CD14-positive monocyte (primary cell): ENCODE measurements at regions not wholly inside any gene's neighbourhood (a gene's known extent, or its start where the extent isn't known, plus 50 kb on each side); places are given as distances from the start of the nearest gene placed in this dataset.
"Not testable (repeated sequence)": the region's sequence is repeated elsewhere in the genome, so short reads cannot be mapped to it uniquely, and the experiment has no call there.

Experiments
- DNase-seq, 3 donors: peaks; one replicate each; pipeline ENCODE4 v3.0.0-alpha.2; 2011 to 2022
- H2AFZ ChIP-seq: 2 replicates; pipeline ENCODE4 v1.6.0; 2012; ENCODE audit warnings: mild to moderate bottlenecking, low read depth, low read length, inconsistent platforms; ENCODE audit not compliant: insufficient read depth, poor library complexity, severe bottlenecking
- H3K27ac ChIP-seq, 2 donors: 1 replicate in 1 of 2; 2 replicates in 1 of 2; pipeline ENCODE4 v1.5.1; 2012 to 2013; ENCODE audit warnings: low read length in 2 of 2, control low read depth in 1 of 2, inconsistent platforms in 1 of 2, low read depth in 1 of 2, mild to moderate bottlenecking in 1 of 2
- H3K27me3 ChIP-seq, 2 donors: one replicate each; pipeline versions ENCODE4 v1.6.0 to v1.6.1; 2011 to 2013; ENCODE audit warnings: low read length in 2 of 2; ENCODE audit not compliant: control insufficient read depth in 2 of 2, insufficient read depth in 2 of 2
- H3K36me3 ChIP-seq, 2 donors: replicated peaks in 1 of 2; 1 replicate in 1 of 2; 2 replicates in 1 of 2; pipeline versions ENCODE4 v1.5.1 to v1.6.1; 2012 to 2013; ENCODE audit warnings: low read length in 2 of 2, control low read depth in 1 of 2, inconsistent platforms in 1 of 2, mild to moderate bottlenecking in 1 of 2; ENCODE audit not compliant: insufficient read depth in 2 of 2, control insufficient read depth in 1 of 2
- H3K4me1 ChIP-seq, 2 donors: 1 replicate in 1 of 2; 2 replicates in 1 of 2; pipeline versions ENCODE4 v1.5.1 to v1.6.1; 2012 to 2013; ENCODE audit warnings: low read length in 2 of 2, control low read depth in 1 of 2, inconsistent platforms in 1 of 2, mild to moderate bottlenecking in 1 of 2, moderate library complexity in 1 of 2; ENCODE audit not compliant: insufficient read depth in 2 of 2, control insufficient read depth in 1 of 2
- H3K4me2 ChIP-seq: replicated peaks from 2 replicates; pipeline ENCODE3; 2012; ENCODE audit warnings: low read length, moderate library complexity, mild to moderate bottlenecking; ENCODE audit not compliant: poor library complexity, severe bottlenecking; ENCODE audit errors: extremely low read depth
- H3K4me3 ChIP-seq, 3 experiments: fragments of 200-600 bp in 1 of 3; sonication (generic) in 1 of 3; replicated peaks in 1 of 3; 1 replicate in 2 of 3; 2 replicates in 1 of 3; pipeline ENCODE4 v1.5.1; 2011 to 2013; ENCODE audit warnings: low read length in 3 of 3, mild to moderate bottlenecking in 3 of 3, control low read depth in 2 of 3, low read depth in 2 of 3, inconsistent platforms in 1 of 3, moderate library complexity in 1 of 3
- H3K79me2 ChIP-seq: 2 replicates; pipeline ENCODE4 v1.6.0; 2012; ENCODE audit warnings: mild to moderate bottlenecking, control low read depth, inconsistent platforms, low read length, moderate library complexity; ENCODE audit not compliant: insufficient read depth
- H3K9ac ChIP-seq: 2 replicates; pipeline ENCODE4 v1.6.0; 2017; ENCODE audit warnings: low read length, mild to moderate bottlenecking; ENCODE audit not compliant: insufficient read depth, poor library complexity, severe bottlenecking
- H3K9me3 ChIP-seq, 2 donors: replicated peaks in 1 of 2; 1 replicate in 1 of 2; 2 replicates in 1 of 2; pipeline versions ENCODE4 v1.5.1 to v1.6.1; 2012 to 2013; ENCODE audit warnings: low read length in 2 of 2, control low read depth in 1 of 2; ENCODE audit not compliant: control insufficient read depth in 1 of 2, insufficient read depth in 1 of 2
- H4K20me1 ChIP-seq: 2 replicates; pipeline ENCODE4 v1.6.0; 2012; ENCODE audit warnings: mild to moderate bottlenecking, low read length, control low read depth, moderate library complexity; ENCODE audit not compliant: insufficient read depth
- H3K27ac Mint-ChIP-seq, 7 donors: one replicate each; pipeline ENCODE4 v1.8.0; 2020; ENCODE audit warnings: mild to moderate bottlenecking in 7 of 7, mixed read lengths in 7 of 7, moderate library complexity in 6 of 7, inconsistent platforms in 2 of 7
- H3K27me3 Mint-ChIP-seq, 3 donors: one replicate each; pipeline ENCODE4 v1.8.0; 2021 to 2022; ENCODE audit warnings: low read depth in 3 of 3, mild to moderate bottlenecking in 3 of 3, mixed read lengths in 3 of 3, moderate library complexity in 3 of 3, inconsistent platforms in 1 of 3
- H3K36me3 Mint-ChIP-seq, 2 donors: one replicate each; pipeline ENCODE4 v1.8.0; 2020; ENCODE audit warnings: mixed read lengths in 2 of 2, inconsistent platforms in 1 of 2, mild to moderate bottlenecking in 1 of 2
- H3K4me1 Mint-ChIP-seq: one replicate; pipeline ENCODE4 v1.8.0; 2020; ENCODE audit warnings: mild to moderate bottlenecking, mixed read lengths
- H3K4me3 Mint-ChIP-seq, 2 donors: one replicate each; pipeline ENCODE4 v1.8.0; 2020; ENCODE audit warnings: mild to moderate bottlenecking in 2 of 2, mixed read lengths in 2 of 2, moderate library complexity in 1 of 2
- H3K9me3 Mint-ChIP-seq, 7 donors: one replicate each; pipeline ENCODE4 v1.8.0; 2020 to 2022; ENCODE audit warnings: mixed read lengths in 7 of 7, mild to moderate bottlenecking in 6 of 7, moderate library complexity in 6 of 7, inconsistent platforms in 2 of 7
- CTCF ChIP-seq: fragments of 200-600 bp; IDR thresholded peaks from one replicate; pipeline ENCODE4 v1.8.0; 2022; ENCODE audit warnings: antibody characterized with exemption, mild to moderate bottlenecking
- WGBS: methylation state at CpG from one replicate; pipeline ENCODE4 v1.1.5; 2013; ENCODE audit warnings: missing lambda C conversion rate; ENCODE audit not compliant: insufficient coverage; 5-methylcytosine and 5-hydroxymethylcytosine counted together
- intact Hi-C, 2 donors: fragments of 100-400 bp; cut with micrococcal nuclease; formaldehyde crosslinking; loops; one replicate each; pipeline versions ENCODE4 v1.15.0 to v1.15.1; 2023

- H3K27me3 Mint-ChIP-seq: peaks cover 0 to 3% (median 2%) of the 10 kb centered on the region in 3 donors
- H2AFZ ChIP-seq: no peak overlapping the region
- no peaks in the 10 kb centered on the region for H3K36me3 ChIP-seq
- no peak overlapping the region for H3K4me3 ChIP-seq
- TF ChIP-seq CTCF: no peak
- no peak for DNase-seq
- H3K9me3 Mint-ChIP-seq: peaks cover 0 to 2% (median 0%) of the 10 kb centered on the region in 7 donors
- H4K20me1 ChIP-seq: no peaks in the 10 kb centered on the region
- no peaks in the 10 kb centered on the region for H3K4me1 Mint-ChIP-seq
- no peaks in the 10 kb centered on the region for H3K27me3 ChIP-seq
- no peaks in the 10 kb centered on the region for H3K4me1 ChIP-seq
- H3K79me2 ChIP-seq: no peaks in the 10 kb centered on the region
- H3K4me3 Mint-ChIP-seq: no peak overlapping the region
- intact Hi-C loops: no loop called here
- H3K9ac ChIP-seq: no peak overlapping the region
- WGBS: 90% methylated on average over 1 of the region's 2 CpGs
- H3K27ac Mint-ChIP-seq: no peak overlapping the region
- no peaks in the 10 kb centered on the region for H3K36me3 Mint-ChIP-seq
- H3K27ac ChIP-seq: no peak overlapping the region
- no peaks in the 10 kb centered on the region for H3K9me3 ChIP-seq
- no peak overlapping the region for H3K4me2 ChIP-seq
Observed at GRCh38 chr10:60589376-60589775, 188.9 kb upstream of the CDK1 start.

- H2AFZ ChIP-seq, H3K4me1 Mint-ChIP-seq, H3K36me3 Mint-ChIP-seq, H3K27ac Mint-ChIP-seq, H3K4me1 ChIP-seq, H3K36me3 ChIP-seq, H3K4me3 ChIP-seq, H3K9ac ChIP-seq, H3K4me3 Mint-ChIP-seq, H3K27me3 Mint-ChIP-seq, intact Hi-C loops, H3K4me2 ChIP-seq, H4K20me1 ChIP-seq, H3K9me3 ChIP-seq, H3K9me3 Mint-ChIP-seq, H3K79me2 ChIP-seq, H3K27me3 ChIP-seq, H3K27ac ChIP-seq, DNase-seq: not testable (repeated sequence)
- no CpG with 5 or more reads among the region's 2 CpGs for WGBS
Observed at GRCh38 chr10:60581782-60582181, 192.1 kb upstream of the ANK3 start.
